SK-N-SH treated with all-trans-retinoic acid at 6 μM for 48 hours (cell line): ENCODE measurements at regions not wholly inside any gene's neighbourhood (a gene's known extent, or its start where the extent isn't known, plus 50 kb on each side); places are given as distances from the start of the nearest gene placed in this dataset.

ENCODE experiments used
- ATAC-seq: fragments of 200-7000 bp; cut with Tn5 transposase; 3 replicates; pipeline ENCODE4 v1.9.1; 2020; ENCODE audit warnings: mild to moderate bottlenecking, moderate library complexity
- ARNTL ChIP-seq: fragments of 450-650 bp; formaldehyde crosslinking; IDR thresholded peaks from 2 replicates; pipeline ENCODE4 v1.5.0; 2020; ENCODE audit warnings: low read depth, mild to moderate bottlenecking, moderate library complexity, borderline replicate concordance
- BACH2 ChIP-seq: fragments of 250-450 bp; sonication (Bioruptor Pico); IDR thresholded peaks from 2 replicates; pipeline ENCODE4 v1.9.0; 2021; ENCODE audit warnings: mild to moderate bottlenecking, borderline replicate concordance
- CSDC2 ChIP-seq: fragments of 250-450 bp; sonication (Bioruptor Pico); IDR thresholded peaks from 2 replicates; pipeline ENCODE4 v1.5.0; 2020; ENCODE audit warnings: mild to moderate bottlenecking, moderate library complexity
- CSRNP3 ChIP-seq: fragments of 250-450 bp; sonication (Bioruptor Pico); IDR thresholded peaks from 2 replicates; pipeline ENCODE4 v1.5.1; 2021; ENCODE audit warnings: mild to moderate bottlenecking, moderate library complexity
- GLIS3 ChIP-seq: fragments of 250-450 bp; sonication (Bioruptor Pico); IDR thresholded peaks from 2 replicates; pipeline ENCODE4 v1.5.0; 2020; ENCODE audit warnings: mild to moderate bottlenecking, moderate library complexity
- OSR1 ChIP-seq: fragments of 250-450 bp; sonication (Bioruptor Pico); IDR thresholded peaks from 2 replicates; pipeline ENCODE4 v1.8.0; 2022; ENCODE audit warnings: moderate library complexity, mild to moderate bottlenecking, inconsistent platforms
- PATZ1 ChIP-seq: fragments of 250-450 bp; sonication (Bioruptor Pico); IDR thresholded peaks from 2 replicates; pipeline ENCODE4 v1.8.0; 2020; ENCODE audit warnings: mild to moderate bottlenecking, moderate library complexity, borderline replicate concordance
- POU6F1 ChIP-seq: fragments of 250-450 bp; sonication (Bioruptor Pico); IDR thresholded peaks from 2 replicates; pipeline ENCODE4 v1.8.0; 2021; ENCODE audit warnings: low read depth, mild to moderate bottlenecking, moderate library complexity, borderline replicate concordance
- PPARA ChIP-seq: fragments of 250-450 bp; sonication (Bioruptor Pico); IDR thresholded peaks from 2 replicates; pipeline ENCODE4 v1.5.0; 2020; ENCODE audit warnings: mild to moderate bottlenecking, borderline replicate concordance
- RARB ChIP-seq: fragments of 250-450 bp; sonication (Bioruptor Pico); IDR thresholded peaks from 2 replicates; pipeline ENCODE4 v1.8.0; 2021; ENCODE audit warnings: mild to moderate bottlenecking, moderate library complexity
- SNAI2 ChIP-seq: fragments of 250-450 bp; sonication (Bioruptor Pico); IDR thresholded peaks from 2 replicates; pipeline ENCODE4 v1.5.0; 2020; ENCODE audit warnings: mild to moderate bottlenecking, moderate library complexity
- TCF4 ChIP-seq: fragments of 250-450 bp; sonication (Bioruptor Pico); IDR thresholded peaks from 2 replicates; pipeline ENCODE4 v1.8.0; 2021; ENCODE audit warnings: mild to moderate bottlenecking, moderate library complexity, borderline replicate concordance
- TOX ChIP-seq: fragments of 250-450 bp; sonication (Bioruptor Pico); IDR thresholded peaks from 2 replicates; pipeline ENCODE4 v1.8.0; 2021; ENCODE audit warnings: mild to moderate bottlenecking, moderate library complexity, borderline replicate concordance
- ZC3H10 ChIP-seq: fragments of 250-450 bp; sonication (Bioruptor Pico); IDR thresholded peaks from 2 replicates; pipeline ENCODE4 v1.5.1; 2021; ENCODE audit warnings: mild to moderate bottlenecking, moderate library complexity
- ZFP3 ChIP-seq: fragments of 250-450 bp; sonication (Bioruptor Pico); IDR thresholded peaks from 2 replicates; pipeline ENCODE4 v1.5.0; 2020; ENCODE audit warnings: mild to moderate bottlenecking, moderate library complexity
- ZFP30 ChIP-seq: fragments of 450-650 bp; formaldehyde crosslinking; IDR thresholded peaks from 2 replicates; pipeline ENCODE4 v1.5.0; 2022; ENCODE audit warnings: mild to moderate bottlenecking, moderate library complexity
- ZNF565 ChIP-seq: fragments of 450-650 bp; formaldehyde crosslinking; conservative IDR thresholded peaks from 2 replicates; pipeline ENCODE4 v1.5.0; 2020; ENCODE audit warnings: low read depth, mild to moderate bottlenecking, moderate library complexity
- ZNF70 ChIP-seq: fragments of 450-650 bp; formaldehyde crosslinking; IDR thresholded peaks from 2 replicates; pipeline ENCODE4 v1.5.0; 2020; ENCODE audit warnings: mild to moderate bottlenecking, moderate library complexity
- ZNF8 ChIP-seq: fragments of 450-650 bp; formaldehyde crosslinking; IDR thresholded peaks from 2 replicates; pipeline ENCODE4 v1.5.0; 2020; ENCODE audit warnings: mild to moderate bottlenecking, moderate library complexity
- TF ChIP-seq, protein P1 (sequence below): fragments of 250-450 bp; sonication (Bioruptor Pico); IDR thresholded peaks from 2 replicates; pipeline ENCODE4 v1.5.0; 2020; ENCODE audit warnings: mild to moderate bottlenecking, moderate library complexity
- TF ChIP-seq, protein P2 (sequence below): fragments of 250-450 bp; sonication (Bioruptor Pico); IDR thresholded peaks from 2 replicates; pipeline ENCODE4 v1.5.1; 2020; ENCODE audit warnings: low read depth, mild to moderate bottlenecking, moderate library complexity

GRCh38 chrX:35722128-35722527 is 76.0 kb upstream of the MAGEB16 start:
- TF ChIP-seq TCF4 (CRISPR knock-in tag) (no peak), PPARA (CRISPR knock-in tag) (no peak), CSDC2 (CRISPR knock-in tag) (no peak), CSRNP3 (CRISPR knock-in tag) (no peak)
- no peak for ATAC-seq

DNA sequence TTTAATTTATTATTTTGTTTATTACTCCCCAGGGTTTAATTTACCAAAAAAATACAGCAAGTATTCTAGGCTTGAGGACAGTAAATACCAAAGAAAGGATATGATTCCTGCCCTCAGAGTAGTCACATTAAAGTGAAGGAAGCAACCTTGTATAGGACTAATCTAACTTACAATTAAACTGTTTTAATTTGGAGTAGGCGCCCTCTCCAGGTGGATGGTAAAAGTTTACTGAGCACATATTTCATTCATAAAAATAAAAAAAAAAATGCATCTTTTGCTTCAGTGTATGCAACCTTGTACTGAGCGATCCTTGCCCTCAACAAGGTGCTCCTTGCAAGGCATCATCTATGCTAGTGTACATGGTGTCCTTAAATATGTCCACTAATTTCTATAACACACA is 72.0 kb upstream of the MAGEB16 start:
- TF ChIP-seq PATZ1 (CRISPR knock-in tag) (no peak), POU6F1 (CRISPR knock-in tag) (no peak), CSRNP3 (CRISPR knock-in tag) (no peak), ZFP3 (CRISPR knock-in tag) (no peak), GLIS3 (CRISPR knock-in tag) (no peak), PPARA (CRISPR knock-in tag) (no peak), ZC3H10 (CRISPR knock-in tag) (no peak), ZNF8 (no peak), OSR1 (no peak), TOX (no peak), BACH2 (CRISPR knock-in tag) (no peak), ZNF565 (CRISPR knock-in tag) (no peak), SNAI2 (CRISPR knock-in tag) (no peak), ZNF70 (CRISPR knock-in tag) (no peak), RARB (CRISPR knock-in tag) (no peak), TCF4 (CRISPR knock-in tag) (no peak)
- TF ChIP-seq, protein P1, sequence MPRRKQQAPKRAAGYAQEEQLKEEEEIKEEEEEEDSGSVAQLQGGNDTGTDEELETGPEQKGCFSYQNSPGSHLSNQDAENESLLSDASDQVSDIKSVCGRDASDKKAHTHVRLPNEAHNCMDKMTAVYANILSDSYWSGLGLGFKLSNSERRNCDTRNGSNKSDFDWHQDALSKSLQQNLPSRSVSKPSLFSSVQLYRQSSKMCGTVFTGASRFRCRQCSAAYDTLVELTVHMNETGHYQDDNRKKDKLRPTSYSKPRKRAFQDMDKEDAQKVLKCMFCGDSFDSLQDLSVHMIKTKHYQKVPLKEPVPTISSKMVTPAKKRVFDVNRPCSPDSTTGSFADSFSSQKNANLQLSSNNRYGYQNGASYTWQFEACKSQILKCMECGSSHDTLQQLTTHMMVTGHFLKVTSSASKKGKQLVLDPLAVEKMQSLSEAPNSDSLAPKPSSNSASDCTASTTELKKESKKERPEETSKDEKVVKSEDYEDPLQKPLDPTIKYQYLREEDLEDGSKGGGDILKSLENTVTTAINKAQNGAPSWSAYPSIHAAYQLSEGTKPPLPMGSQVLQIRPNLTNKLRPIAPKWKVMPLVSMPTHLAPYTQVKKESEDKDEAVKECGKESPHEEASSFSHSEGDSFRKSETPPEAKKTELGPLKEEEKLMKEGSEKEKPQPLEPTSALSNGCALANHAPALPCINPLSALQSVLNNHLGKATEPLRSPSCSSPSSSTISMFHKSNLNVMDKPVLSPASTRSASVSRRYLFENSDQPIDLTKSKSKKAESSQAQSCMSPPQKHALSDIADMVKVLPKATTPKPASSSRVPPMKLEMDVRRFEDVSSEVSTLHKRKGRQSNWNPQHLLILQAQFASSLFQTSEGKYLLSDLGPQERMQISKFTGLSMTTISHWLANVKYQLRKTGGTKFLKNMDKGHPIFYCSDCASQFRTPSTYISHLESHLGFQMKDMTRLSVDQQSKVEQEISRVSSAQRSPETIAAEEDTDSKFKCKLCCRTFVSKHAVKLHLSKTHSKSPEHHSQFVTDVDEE (CRISPR knock-in tag): no peak
- TF ChIP-seq, all 23 proteins: peak for 0
- peak; percentile 26; the same call in 1 of the 3 replicates for ATAC-seq

GRCh38 chrX:35728481-35728880 is 69.7 kb upstream of the MAGEB16 start:
- ATAC-seq: no peak
- TF ChIP-seq SNAI2 (CRISPR knock-in tag) (no peak), GLIS3 (CRISPR knock-in tag) (no peak), ZNF70 (CRISPR knock-in tag) (no peak), RARB (CRISPR knock-in tag) (no peak), ZC3H10 (CRISPR knock-in tag) (no peak), BACH2 (CRISPR knock-in tag) (no peak), PPARA (CRISPR knock-in tag) (no peak), ZFP30 (CRISPR knock-in tag) (no peak), OSR1 (no peak), ARNTL (no peak), ZNF8 (no peak), PATZ1 (CRISPR knock-in tag) (no peak), ZFP3 (CRISPR knock-in tag) (no peak), ZNF565 (CRISPR knock-in tag) (no peak)
- TF ChIP-seq, protein P2, sequence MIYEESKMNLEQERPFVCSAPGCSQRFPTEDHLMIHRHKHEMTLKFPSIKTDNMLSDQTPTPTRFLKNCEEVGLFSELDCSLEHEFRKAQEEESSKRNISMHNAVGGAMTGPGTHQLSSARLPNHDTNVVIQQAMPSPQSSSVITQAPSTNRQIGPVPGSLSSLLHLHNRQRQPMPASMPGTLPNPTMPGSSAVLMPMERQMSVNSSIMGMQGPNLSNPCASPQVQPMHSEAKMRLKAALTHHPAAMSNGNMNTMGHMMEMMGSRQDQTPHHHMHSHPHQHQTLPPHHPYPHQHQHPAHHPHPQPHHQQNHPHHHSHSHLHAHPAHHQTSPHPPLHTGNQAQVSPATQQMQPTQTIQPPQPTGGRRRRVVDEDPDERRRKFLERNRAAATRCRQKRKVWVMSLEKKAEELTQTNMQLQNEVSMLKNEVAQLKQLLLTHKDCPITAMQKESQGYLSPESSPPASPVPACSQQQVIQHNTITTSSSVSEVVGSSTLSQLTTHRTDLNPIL: no peak
- TF ChIP-seq, protein P1 (CRISPR knock-in tag): no peak
